GM21528 (cell line): ENCODE measurements at regions not wholly inside any gene's neighbourhood (a gene's known extent, or its start where the extent isn't known, plus 50 kb on each side); places are given as distances from the start of the nearest gene placed in this dataset.
"Not testable (repeated sequence)": the region's sequence is repeated elsewhere in the genome, so short reads cannot be mapped to it uniquely, and the experiment has no call there.

Source experiments
- ATAC-seq: cut with Tn5 transposase; IDR thresholded peaks from one replicate; pipeline ENCODE4 v1.9.1; 2021; ENCODE audit warnings: mild to moderate bottlenecking, moderate library complexity; ENCODE audit not compliant: unreplicated experiment, low FRiP score

DNA sequence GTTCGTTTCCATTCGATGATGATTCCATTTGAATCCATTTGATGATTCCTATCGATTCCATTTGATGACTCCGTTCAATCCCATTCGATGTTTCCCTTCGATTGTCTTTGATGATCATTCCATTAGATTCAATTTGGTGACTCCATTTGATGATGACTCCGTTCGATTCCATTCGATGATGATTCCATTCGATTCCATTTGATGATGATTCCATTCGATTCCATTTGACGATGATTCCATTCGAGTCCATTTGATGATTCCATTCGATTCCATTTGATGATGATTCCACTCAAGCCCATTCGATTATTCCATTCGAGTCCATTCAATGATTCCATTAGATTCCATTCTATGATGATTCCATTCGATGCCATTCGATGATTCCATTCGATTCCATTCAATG lies 2730.6 kb downstream of the RPIA start:
- not testable (repeated sequence) for ATAC-seq

DNA sequence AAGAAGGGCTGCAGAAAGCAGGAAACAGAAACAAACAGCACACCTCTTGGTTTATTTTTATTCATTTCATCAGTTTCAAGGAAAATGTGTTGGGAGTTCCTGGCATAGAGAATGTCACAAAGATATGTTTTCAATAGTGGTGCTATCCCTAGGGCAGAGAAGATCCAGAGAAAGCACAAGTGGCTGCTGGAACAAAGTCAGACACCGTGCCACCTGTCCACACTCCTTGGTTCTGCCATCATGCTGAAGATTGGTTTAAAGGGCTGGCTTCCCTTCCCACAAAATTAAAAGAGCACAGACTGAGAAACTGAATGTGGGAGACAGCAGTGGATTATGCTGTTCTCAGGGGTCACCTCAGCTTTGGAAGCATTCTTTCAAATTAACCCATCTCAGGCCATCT lies 2735.7 kb downstream of the RPIA start:
- ATAC-seq = not testable (repeated sequence)

DNA sequence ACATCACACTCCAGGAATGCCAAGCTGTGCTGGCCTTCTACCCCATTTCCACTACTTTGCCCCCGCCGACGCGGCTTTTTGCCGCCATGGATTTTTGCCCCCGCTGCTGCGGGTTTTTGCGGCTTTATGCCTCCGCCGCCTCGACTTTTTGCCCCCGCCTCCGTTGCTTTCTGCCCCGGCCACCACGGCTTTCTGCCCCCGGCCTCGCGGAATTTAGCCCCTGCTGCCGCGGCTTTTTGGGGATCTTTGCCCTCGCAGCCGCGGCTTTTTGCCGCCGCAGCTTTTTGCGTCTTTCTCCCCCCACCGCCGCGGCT lies 2750.4 kb downstream of the RPIA start:
- ATAC-seq = not testable (repeated sequence)

DNA sequence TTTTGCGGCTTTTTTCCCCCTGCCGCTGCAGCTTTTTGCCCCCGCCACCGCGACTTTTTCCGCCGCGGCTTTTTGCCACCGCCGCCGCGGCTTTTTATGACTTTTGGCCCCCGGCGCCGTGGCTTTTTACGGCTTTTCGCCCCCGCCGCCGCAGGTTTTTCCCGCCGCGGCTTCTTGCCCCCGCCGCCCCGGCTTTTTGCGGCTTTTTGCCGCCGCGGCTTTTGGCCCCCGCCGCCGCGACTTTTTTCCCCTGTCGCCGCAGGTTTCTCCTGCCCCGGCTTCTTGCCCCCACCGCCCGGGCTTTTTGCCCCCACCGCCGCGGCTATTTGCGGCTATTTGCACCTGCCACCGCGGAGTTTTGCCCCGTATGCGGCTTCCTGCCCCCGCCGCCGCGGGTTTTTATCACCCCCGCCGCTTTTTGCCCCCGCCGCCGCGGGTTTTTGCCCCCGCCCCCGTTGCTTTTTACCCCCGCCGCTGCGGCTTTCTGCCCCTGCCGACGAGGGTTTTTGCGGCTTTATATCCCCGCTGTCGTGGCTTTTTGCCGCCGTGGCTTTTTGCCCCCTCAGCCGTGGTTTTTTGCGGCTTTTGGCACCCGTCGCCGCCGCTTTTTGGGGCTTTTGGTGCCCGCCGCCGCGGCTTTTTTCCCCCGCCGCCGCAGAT lies 2750.9 kb downstream of the RPIA start:
- no peak for ATAC-seq

DNA sequence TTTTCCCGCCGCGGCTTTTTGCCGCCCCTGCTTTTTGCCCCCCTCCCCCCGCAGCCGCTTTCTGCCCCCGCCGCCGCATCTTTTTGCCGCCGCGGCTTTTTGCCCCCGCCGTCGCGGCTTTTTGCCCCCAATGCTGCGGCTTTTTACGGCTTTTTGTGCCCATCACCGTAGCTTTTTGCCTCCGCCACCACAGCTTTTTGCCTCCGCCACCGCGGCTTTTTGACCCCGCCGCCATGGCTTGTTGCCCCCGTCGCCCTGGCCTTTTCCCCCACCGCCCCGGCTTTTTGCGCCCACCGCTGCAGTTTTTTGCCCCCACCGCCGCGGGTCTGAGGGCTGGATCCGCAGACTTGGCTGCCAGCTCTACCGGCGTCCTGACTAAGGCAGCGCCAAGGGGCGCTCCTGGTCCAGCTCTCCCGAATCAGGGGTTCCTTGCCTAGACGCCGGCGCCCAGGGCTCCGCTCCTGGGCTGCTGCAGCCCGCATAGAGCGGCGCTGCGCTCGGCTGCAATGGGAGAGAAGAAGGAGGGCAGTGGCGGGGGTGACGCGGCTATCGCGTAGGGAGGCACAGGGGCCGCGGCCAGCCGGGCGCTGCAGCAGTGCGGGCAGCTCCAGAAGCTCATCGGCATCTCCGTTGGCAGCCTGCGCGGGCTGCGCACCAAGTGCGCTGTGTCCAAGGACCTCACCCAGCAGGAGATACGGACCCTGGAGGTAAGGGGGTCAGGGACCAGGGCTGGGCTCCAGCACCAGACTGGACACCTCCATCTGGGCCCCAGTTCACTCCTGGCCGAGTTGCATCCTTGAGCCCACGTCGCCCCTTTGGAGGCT lies 2751.6 kb downstream of the RPIA start:
- ATAC-seq = not testable (repeated sequence)

DNA sequence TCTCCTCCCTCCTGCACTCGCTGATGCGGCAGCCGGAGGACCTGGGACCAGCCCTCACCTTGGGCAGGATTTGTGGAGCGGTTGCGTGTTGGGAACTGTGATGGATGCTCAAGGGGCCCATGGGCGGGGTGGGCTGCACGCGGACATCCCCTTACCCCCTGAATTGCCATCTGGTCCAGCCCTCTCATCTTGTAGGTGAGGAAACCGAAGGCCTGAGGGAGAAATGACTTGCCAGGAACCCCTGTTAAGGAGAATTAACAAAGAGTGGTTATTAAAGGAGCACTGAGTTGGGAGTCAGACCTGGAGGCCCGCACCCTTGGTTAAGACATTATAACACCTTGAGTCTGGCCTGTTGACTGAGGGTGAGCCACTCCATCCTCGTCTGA lies 2752.2 kb downstream of the RPIA start:
- not testable (repeated sequence) for ATAC-seq

DNA sequence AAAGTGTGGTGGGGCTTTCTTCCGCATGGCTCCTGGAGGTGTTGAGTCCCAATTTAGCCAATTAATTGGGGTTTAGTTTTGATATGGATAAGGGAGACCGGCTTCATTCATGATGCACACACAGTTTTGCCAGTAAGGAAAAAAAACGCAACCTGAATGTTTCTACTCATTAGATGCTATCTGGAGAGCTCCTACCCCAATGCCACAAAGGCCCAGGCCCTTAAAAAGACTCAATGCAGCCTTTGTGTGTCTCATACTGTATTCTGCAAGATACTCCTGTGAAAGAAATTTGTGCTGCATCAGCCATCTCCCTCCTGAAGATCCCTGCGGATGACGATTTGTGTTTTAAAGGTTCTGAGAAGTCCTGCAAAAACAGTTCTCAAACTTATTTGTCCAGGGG lies 2754.2 kb downstream of the RPIA start:
- not testable (repeated sequence) for ATAC-seq

DNA sequence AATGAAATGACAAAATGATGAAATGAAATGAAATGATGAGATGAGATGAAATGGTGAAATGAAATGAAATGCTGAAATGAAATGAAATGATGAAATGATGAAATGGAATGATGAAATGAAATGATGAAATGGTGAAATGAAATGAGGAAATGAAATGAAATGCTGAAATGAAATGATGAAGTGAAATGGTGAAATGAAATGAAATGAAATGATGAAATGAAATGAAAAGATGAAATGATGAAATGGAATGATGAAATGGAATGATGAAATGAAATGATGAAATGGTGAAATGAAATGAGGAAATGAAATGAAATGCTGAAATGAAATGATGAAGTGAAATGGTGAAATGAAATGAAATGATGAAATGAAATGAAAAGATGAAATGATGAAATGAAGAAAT lies 2755.0 kb downstream of the RPIA start:
- ATAC-seq = not testable (repeated sequence)

DNA sequence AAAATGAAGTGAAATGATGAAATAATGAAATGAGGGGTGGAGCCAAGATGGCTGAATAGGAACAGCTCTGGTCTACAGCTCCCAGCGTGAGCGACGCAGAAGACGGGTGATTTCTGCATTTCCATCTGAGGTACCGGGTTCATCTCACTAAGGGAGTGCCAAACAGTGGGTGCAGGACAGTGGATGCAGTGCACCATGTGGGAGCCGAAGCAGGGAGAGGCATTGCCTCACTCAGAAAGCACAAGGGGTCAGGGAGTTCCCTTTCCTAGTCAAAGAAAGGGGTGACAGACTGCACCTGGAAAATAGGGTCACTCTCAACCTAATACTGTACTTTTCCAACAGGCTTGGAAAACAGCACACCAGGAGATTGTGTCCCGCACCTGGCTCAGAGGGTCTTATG lies 2755.4 kb downstream of the RPIA start:
- not testable (repeated sequence) for ATAC-seq

DNA sequence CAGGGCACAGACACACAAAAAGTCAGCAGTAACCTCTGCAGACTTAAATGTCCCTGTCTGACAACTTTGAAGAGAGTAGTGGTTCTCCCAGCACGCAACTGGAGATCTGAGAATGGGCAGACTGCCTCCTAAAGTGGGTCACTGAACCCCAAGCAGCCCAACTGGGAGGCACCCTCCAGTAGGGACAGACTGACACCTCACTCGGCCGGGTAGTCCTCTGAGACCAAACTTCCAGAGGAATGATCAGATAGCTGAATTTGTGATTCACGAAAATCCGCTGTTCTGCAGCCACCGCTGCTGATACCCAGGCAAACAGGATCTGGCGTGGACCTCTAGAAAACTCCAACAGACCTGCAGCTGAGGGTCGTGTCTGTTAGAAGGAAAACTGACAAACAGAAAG lies 2756.0 kb downstream of the RPIA start:
- ATAC-seq = not testable (repeated sequence)

DNA sequence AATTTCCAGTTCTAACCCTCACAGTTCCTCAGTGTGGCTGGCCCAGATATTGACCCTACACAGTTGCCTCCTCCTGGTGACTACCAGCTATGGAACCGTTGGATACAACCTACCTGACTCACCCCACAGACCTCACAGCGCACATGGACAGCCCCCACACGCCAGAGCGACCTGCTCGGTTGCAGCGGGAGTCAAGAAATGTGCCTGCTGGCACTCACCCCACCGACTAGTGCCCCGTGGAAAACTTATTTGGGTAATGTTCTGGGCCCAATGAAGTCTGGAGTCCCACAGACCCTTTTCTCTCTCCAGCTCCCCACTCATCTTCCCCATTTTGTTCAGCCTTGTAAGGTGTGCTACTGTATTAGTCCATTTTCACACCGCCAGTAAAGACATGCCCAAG lies 2770.8 kb downstream of the RPIA start:
- not testable (repeated sequence) for ATAC-seq

DNA sequence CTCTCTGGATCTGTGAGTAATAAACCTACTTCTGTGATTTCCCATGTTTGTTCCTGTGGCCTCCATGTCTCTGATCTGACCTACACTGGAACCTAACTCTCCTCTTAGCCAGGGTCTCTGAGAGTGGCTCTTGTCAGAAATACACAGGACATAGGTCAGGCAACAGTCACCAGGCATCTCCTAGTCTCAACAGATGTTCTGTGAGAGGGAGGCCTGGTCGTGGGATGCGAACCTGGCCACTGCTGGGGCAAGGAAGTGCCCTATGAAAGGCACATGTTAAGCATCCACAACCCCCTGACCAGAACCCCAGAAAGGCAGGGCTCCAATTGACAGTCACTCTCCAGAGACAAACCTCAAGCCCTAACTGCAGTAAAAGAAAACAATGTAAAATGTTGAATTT lies 2771.5 kb downstream of the RPIA start:
- ATAC-seq = not testable (repeated sequence)

DNA sequence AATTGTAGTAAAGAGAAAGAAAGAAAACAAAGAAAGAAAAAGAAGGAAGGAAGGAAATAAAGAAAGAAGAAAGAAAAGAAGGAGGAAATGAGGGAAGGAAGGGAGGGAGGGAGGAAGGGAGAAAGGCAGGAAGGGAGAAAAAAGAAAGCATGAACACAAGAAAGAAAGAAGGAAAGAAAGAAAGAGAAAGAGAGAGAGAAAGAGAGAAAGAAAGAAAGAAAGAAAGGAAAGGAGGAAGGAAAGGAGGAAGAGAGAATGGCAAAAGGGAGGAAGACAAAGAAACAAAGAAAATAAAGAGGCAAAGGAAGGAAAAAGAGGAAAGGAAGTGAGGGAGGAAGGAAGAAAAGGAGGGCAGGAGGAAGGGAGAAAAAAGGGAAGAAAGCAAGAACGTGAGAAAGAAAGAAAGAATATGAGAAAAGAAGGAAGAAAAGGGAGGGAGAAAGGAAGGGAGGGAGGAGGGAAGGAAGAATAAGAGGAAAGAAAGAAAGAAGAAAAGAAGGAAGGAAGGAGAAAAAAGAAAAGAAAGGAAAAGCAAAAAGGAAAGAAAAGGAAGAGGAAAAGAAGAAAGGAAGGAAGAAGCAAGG lies 2775.4 kb downstream of the RPIA start:
- ATAC-seq = not testable (repeated sequence)

DNA sequence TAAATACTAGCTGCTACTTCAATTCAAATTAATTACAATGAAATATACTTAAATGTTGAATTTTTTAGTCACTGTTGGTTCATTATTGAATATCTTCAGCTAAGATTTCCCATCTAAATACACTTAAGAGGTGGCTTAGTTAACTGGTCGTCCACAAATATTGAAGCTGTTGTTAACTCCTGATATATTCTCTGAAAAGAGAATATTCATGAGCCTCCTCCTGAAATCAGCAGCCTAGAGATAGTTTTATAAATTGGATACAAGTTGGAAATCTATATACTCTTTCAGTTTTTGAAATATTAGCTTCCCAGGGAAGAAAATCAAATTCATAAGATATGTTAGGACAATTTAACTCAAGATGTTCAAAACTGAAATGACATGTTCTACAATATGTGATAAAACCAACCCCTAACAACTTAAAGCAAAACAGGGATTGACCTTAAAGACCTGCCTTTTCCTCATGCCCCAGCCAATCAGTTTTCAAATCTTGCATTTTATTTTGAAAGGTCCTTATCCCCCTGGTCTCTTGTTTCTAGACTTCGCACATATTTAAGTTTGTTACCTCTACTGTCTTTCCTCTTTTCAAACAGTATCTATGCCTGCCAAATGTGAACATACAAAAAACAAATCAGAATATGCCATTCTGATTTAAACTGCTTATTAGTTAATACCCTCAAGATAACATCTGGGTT lies 2784.9 kb downstream of the RPIA start:
- ATAC-seq = not testable (repeated sequence)

DNA sequence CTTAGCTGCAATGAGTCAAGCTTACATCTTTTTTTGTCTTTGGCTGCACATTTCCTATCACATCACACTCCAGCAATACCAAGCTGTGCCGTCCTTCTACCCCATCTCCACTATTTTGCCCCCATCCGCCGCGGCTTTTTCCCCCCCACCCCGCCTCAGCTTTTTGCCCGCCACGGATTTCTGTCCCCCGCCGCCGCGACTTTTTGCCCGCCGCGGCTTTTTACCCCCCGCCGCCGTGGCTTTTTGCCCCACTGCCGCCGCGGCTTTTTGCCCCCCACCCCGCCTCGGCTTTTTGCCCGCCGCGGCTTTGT lies 2785.4 kb downstream of the RPIA start:
- not testable (repeated sequence) for ATAC-seq

DNA sequence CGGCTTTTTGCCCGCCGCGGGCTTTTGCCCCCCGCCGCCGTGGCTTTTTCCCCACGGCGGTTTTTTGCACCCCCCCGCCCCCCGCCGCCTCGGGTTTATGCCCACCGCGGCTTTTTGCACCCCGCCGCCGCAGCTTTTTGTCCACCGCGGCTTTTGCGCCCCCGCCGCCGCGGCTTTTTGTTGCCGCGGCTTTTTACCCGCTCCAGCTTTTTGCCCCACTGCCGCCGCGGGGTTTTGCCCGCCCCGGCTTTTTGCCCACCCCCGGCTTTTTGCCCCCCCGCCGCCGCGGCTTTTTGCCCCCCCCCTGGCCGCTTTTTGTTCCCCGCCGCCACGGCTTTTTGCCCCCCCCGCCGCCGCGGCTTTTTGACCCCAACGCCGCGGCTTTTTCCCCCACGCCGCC lies 2785.8 kb downstream of the RPIA start:
- ATAC-seq = not testable (repeated sequence)

DNA sequence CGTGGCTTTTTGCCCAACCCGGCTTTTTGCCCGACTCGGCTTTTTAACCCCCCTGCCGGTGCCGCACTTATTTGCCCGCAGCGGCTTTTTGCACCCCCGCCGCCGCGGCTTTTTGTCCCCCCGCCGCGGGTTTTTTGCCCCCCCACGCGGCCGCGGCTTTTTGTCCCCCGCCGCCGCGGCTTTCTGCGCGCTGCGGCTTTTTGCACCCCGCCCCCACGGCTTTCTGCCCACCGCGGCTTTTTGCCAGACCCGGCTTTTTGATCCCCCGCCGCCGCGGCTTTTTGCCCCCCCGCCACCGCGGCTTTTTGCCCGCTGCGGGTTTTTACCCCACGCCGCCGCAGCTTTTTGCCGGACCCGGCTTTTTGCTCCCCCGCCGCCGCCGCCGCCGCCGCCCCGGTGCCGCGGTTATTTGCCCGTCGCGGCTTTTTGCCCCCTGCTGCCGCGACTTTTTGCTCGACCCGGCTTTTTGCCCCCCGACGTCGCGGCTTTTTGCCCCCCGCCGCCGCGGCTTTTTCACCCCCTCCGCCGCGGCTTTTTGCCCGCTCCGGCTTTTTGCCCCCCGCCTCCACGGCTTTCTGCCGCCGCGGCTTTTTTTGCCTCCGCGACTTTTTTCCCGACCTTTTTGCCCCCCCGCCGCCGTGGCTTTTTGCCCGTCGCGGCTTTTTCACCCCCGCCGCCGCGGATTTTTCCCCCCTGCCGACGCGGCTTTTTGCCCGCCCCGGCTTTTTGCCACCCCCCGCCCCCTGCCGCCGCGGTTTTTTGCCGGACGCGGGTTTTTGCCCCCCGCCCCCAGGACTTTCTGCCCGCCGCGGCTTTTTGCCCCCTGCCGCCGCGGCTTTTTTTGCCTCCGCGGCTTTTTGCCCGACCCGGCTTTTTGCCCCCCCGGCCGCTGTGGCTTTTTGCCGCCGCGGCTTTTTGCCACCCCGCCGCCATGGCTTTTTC lies 2786.5 kb downstream of the RPIA start:
- ATAC-seq = no peak

DNA sequence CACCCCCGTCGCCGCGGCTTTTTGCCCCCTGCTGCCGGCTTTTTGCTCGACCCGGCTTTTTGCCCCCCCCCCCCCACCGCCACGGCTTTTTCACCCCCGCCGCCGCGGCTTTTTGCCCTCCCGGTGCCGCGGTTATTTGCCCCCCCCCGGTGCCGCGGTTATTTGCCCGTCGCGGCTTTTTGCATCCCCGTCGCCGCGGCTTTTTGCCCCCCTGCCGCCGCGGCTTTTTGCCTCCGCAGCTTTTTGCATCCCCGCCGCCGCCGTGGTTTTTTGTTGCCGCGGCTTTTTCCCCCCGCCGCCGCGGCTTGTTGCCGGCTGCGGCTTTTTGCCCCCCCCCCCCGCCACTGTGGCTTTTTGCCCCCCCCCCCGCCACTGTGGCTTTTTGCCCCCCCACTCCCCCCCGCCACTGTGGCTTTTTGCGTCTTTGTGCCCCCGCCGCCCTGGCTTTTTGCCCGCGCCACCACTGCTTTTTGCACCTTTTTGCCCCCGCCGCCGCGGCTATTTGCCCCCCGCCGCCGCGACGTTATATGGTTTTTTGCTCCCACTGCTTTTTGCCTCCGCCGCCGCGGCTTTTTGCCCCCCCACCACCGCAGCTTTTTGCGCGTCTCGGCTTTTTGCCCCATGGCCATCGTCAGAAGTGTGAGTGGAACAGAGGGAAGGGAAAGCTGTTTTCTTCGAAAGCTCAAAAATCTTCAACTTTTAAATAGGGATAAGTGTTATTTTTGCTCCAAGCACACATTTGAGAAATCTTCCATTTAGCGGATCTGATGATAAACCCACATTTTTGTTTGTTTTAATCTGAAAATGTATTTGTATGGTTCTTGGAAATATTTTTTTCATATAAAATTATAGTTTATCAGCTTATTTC lies 2787.6 kb downstream of the RPIA start:
- not testable (repeated sequence) for ATAC-seq

DNA sequence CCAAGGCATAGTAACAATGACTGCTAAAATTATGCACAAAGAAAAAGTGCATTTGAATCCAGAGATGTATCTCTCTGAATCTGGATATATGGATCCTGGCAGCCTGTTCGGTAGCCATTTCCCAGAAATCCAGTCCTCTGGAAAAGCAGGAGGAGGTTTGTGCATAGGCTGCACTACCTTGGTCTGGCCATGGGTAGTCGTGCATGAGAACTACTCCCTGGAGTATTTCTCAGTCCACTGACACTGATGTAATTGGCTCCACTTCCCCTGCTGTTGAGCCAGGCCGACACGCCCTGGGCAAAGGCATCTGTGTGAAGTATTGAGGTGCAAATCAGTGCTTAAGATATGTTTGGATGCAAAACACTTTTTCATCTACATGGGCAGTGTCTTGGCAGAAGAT lies 2793.8 kb downstream of the RPIA start:
- not testable (repeated sequence) for ATAC-seq
